ENCODE measurements at regions not wholly inside any gene's neighbourhood (a gene's known extent, or its start where the extent isn't known, plus 50 kb on each side); places are given as distances from the start of the nearest gene placed in this dataset.

DNA sequence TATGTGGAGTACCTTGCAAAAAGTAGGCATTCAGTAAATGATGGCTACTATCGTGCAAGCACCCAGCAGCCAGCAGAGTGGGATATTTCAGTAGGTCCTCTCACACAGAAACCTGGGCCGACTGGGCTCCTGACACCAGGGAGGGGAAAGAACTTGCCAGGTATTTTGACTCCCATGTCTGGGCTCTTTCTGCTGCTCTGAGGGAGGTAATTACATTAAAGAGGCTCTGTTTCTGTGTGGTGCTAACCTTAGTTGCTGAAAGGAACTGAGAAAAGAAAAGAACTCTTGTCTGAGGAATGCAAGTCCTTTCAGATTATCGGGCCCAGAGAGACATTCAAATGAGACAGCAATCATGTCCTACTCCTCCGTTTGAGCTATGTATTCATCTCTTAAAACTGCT lies 175.8 kb upstream of the MTMR8 start:
- H3K27ac ChIP-seq: no peak overlapping the region
- no peaks in the 10 kb centered on the region for H3K4me1 ChIP-seq
- ChIA-PET CTCF (no interaction called here), POLR2A (no interaction called here)
- DNase-seq (ENCODE audit: low read depth in 1 of 2, low spot score in 1 of 2): no peak
- no peak for ATAC-seq
- WGBS (ENCODE audit: missing lambda C conversion rate): 5% methylated on average over 4 of the region's 4 CpGs
- no peaks in the 10 kb centered on the region; the same call in 2 of the 3 replicates for H3K9me3 ChIP-seq
- no peak overlapping the region for H3K4me2 ChIP-seq
- no peak for FAIRE-seq
- H3K4me3 ChIP-seq: no peak overlapping the region
- TF ChIP-seq CHD4 (IDR thresholded peaks at IDR 0.05; ENCODE audit: borderline replicate concordance) (no peak), NPAS2 (CRISPR knock-in tag; IDR thresholded peaks at IDR 0.05; ENCODE audit: borderline replicate concordance) (no peak), MAFK (IDR thresholded peaks at IDR 0.05; ENCODE audit: partially characterized antibody) (no peak), CEBPB (IDR thresholded peaks at IDR 0.05) (no peak), ZSCAN20 (CRISPR knock-in tag; IDR thresholded peaks at IDR 0.05) (no peak), SREBF2 (IDR thresholded peaks at IDR 0.05) (no peak), HOXA7 (CRISPR knock-in tag; IDR thresholded peaks at IDR 0.05) (no peak), BHLHE40 (IDR thresholded peaks at IDR 0.05; ENCODE audit: low read depth, low read length) (no peak), HOXB13 (CRISPR knock-in tag; IDR thresholded peaks at IDR 0.05; ENCODE audit: low read depth) (no peak), CBX2 (IDR thresholded peaks at IDR 0.05; ENCODE audit: borderline replicate concordance, low read depth) (no peak)
- TF ChIP-seq, protein P1, sequence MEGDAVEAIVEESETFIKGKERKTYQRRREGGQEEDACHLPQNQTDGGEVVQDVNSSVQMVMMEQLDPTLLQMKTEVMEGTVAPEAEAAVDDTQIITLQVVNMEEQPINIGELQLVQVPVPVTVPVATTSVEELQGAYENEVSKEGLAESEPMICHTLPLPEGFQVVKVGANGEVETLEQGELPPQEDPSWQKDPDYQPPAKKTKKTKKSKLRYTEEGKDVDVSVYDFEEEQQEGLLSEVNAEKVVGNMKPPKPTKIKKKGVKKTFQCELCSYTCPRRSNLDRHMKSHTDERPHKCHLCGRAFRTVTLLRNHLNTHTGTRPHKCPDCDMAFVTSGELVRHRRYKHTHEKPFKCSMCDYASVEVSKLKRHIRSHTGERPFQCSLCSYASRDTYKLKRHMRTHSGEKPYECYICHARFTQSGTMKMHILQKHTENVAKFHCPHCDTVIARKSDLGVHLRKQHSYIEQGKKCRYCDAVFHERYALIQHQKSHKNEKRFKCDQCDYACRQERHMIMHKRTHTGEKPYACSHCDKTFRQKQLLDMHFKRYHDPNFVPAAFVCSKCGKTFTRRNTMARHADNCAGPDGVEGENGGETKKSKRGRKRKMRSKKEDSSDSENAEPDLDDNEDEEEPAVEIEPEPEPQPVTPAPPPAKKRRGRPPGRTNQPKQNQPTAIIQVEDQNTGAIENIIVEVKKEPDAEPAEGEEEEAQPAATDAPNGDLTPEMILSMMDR (IDR thresholded peaks at IDR 0.05): no peak
- TF ChIP-seq, protein P2, sequence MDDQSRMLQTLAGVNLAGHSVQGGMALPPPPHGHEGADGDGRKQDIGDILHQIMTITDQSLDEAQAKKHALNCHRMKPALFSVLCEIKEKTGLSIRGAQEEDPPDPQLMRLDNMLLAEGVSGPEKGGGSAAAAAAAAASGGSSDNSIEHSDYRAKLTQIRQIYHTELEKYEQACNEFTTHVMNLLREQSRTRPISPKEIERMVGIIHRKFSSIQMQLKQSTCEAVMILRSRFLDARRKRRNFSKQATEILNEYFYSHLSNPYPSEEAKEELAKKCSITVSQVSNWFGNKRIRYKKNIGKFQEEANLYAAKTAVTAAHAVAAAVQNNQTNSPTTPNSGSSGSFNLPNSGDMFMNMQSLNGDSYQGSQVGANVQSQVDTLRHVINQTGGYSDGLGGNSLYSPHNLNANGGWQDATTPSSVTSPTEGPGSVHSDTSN (IDR thresholded peaks at IDR 0.05): no peak
- TF ChIP-seq, protein P3, sequence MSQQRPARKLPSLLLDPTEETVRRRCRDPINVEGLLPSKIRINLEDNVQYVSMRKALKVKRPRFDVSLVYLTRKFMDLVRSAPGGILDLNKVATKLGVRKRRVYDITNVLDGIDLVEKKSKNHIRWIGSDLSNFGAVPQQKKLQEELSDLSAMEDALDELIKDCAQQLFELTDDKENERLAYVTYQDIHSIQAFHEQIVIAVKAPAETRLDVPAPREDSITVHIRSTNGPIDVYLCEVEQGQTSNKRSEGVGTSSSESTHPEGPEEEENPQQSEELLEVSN (IDR thresholded peaks at IDR 0.05; ENCODE audit: borderline replicate concordance, low read depth): no peak
- TF ChIP-seq, protein P4, sequence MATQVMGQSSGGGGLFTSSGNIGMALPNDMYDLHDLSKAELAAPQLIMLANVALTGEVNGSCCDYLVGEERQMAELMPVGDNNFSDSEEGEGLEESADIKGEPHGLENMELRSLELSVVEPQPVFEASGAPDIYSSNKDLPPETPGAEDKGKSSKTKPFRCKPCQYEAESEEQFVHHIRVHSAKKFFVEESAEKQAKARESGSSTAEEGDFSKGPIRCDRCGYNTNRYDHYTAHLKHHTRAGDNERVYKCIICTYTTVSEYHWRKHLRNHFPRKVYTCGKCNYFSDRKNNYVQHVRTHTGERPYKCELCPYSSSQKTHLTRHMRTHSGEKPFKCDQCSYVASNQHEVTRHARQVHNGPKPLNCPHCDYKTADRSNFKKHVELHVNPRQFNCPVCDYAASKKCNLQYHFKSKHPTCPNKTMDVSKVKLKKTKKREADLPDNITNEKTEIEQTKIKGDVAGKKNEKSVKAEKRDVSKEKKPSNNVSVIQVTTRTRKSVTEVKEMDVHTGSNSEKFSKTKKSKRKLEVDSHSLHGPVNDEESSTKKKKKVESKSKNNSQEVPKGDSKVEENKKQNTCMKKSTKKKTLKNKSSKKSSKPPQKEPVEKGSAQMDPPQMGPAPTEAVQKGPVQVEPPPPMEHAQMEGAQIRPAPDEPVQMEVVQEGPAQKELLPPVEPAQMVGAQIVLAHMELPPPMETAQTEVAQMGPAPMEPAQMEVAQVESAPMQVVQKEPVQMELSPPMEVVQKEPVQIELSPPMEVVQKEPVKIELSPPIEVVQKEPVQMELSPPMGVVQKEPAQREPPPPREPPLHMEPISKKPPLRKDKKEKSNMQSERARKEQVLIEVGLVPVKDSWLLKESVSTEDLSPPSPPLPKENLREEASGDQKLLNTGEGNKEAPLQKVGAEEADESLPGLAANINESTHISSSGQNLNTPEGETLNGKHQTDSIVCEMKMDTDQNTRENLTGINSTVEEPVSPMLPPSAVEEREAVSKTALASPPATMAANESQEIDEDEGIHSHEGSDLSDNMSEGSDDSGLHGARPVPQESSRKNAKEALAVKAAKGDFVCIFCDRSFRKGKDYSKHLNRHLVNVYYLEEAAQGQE (IDR thresholded peaks at IDR 0.05): no peak
- TF ChIP-seq, protein P5, sequence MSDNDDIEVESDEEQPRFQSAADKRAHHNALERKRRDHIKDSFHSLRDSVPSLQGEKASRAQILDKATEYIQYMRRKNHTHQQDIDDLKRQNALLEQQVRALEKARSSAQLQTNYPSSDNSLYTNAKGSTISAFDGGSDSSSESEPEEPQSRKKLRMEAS (IDR thresholded peaks at IDR 0.05): no peak
- TF ChIP-seq, protein P6, sequence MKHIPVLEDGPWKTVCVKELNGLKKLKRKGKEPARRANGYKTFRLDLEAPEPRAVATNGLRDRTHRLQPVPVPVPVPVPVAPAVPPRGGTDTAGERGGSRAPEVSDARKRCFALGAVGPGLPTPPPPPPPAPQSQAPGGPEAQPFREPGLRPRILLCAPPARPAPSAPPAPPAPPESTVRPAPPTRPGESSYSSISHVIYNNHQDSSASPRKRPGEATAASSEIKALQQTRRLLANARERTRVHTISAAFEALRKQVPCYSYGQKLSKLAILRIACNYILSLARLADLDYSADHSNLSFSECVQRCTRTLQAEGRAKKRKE (CRISPR knock-in tag; IDR thresholded peaks at IDR 0.05; ENCODE audit: low read depth): no peak
- TF ChIP-seq, protein P7, sequence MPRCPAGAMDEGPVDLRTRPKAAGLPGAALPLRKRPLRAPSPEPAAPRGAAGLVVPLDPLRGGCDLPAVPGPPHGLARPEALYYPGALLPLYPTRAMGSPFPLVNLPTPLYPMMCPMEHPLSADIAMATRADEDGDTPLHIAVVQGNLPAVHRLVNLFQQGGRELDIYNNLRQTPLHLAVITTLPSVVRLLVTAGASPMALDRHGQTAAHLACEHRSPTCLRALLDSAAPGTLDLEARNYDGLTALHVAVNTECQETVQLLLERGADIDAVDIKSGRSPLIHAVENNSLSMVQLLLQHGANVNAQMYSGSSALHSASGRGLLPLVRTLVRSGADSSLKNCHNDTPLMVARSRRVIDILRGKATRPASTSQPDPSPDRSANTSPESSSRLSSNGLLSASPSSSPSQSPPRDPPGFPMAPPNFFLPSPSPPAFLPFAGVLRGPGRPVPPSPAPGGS (IDR thresholded peaks at IDR 0.05): no peak

DNA sequence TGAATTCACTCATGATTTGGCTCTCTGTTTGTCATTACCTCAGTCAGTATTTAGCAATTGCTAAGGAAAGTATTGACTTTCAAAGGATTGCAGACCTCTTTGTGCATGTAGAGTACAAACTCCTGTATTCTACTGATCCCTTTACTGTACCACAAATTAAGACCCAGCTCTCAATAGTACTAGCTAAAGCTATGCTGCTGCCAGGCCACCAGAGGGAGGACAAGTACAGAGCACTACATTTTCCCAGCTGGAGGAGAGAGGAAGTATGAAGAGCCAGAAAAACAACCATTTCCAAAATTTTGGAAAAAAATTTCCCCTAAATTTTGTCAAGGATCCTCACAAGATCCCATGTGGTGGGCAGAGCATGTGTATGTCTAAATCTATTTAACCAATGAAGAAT lies 175.0 kb upstream of the MTMR8 start:
- H3K9me3 ChIP-seq: no peaks in the 10 kb centered on the region; the same call in 2 of the 3 replicates
- TF ChIP-seq FOSB (CRISPR knock-in tag; IDR thresholded peaks at IDR 0.05): no peak
- TF ChIP-seq HDAC2 (IDR thresholded peaks at IDR 0.05): no peak
- TF ChIP-seq, protein P3 (IDR thresholded peaks at IDR 0.05; ENCODE audit: borderline replicate concordance, low read depth): no peak
- TF ChIP-seq RCOR1 (IDR thresholded peaks at IDR 0.05; ENCODE audit: low read depth, low read length): no peak
- TF ChIP-seq SREBF2 (IDR thresholded peaks at IDR 0.05): no peak
- TF ChIP-seq, protein P1 (IDR thresholded peaks at IDR 0.05): no peak
- TF ChIP-seq ESRRA (IDR thresholded peaks at IDR 0.05; ENCODE audit: borderline replicate concordance, low read length): no peak
- TF ChIP-seq, protein P5 (IDR thresholded peaks at IDR 0.05): no peak
- TF ChIP-seq, protein P6 (CRISPR knock-in tag; IDR thresholded peaks at IDR 0.05; ENCODE audit: low read depth): no peak
- no peak for DNase-seq (ENCODE audit: low read depth in 1 of 2, low spot score in 1 of 2)
- H3K4me2 ChIP-seq: no peak overlapping the region
- no peaks in the 10 kb centered on the region for H3K4me1 ChIP-seq
- no peak overlapping the region for H3K27ac ChIP-seq
- FAIRE-seq: no peak
- ChIA-PET CTCF (no interaction called here), POLR2A (no interaction called here)
- no peak for ATAC-seq
- H3K4me3 ChIP-seq: no peak overlapping the region

Measured in A549 (cell line).